ENCODE measurements at regions not wholly inside any gene's neighbourhood (a gene's known extent, or its start where the extent isn't known, plus 50 kb on each side); places are given as distances from the start of the nearest gene placed in this dataset.

DNA sequence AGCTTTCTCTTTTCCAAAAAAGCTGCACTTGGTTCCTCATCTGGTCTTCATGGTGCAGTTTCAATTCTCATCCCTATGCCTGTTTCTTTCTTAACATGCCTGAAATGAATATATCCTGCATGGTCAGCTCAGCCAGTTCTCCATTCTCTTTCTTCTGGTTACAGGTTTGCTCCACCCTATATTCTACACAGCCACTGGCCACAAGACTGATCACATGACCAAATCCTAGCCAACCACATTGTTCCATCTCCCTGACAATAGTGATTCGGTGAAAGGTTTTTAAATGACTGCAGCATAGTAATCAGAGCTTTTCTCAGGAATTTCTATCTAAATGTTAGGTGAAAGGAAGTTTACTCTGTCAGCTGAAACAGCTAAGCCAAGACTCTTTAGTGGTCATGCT is 891.4 kb downstream of the METTL15 start:
- Histone ChIP-seq H3K9me3 (replicated peaks) (no peaks in the 10 kb centered on the region), H3K27me3 (ENCODE audit: low read depth) (no peaks in the 10 kb centered on the region), H3K4me1 (no peaks in the 10 kb centered on the region), H3K27ac (replicated peaks) (no peak overlapping the region), H3K4me3 (no peak overlapping the region), H3K36me3 (no peaks in the 10 kb centered on the region)
- TF ChIP-seq, protein P1, sequence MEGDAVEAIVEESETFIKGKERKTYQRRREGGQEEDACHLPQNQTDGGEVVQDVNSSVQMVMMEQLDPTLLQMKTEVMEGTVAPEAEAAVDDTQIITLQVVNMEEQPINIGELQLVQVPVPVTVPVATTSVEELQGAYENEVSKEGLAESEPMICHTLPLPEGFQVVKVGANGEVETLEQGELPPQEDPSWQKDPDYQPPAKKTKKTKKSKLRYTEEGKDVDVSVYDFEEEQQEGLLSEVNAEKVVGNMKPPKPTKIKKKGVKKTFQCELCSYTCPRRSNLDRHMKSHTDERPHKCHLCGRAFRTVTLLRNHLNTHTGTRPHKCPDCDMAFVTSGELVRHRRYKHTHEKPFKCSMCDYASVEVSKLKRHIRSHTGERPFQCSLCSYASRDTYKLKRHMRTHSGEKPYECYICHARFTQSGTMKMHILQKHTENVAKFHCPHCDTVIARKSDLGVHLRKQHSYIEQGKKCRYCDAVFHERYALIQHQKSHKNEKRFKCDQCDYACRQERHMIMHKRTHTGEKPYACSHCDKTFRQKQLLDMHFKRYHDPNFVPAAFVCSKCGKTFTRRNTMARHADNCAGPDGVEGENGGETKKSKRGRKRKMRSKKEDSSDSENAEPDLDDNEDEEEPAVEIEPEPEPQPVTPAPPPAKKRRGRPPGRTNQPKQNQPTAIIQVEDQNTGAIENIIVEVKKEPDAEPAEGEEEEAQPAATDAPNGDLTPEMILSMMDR (IDR thresholded peaks at IDR 0.05; ENCODE audit: borderline replicate concordance) = no peak
- no peak for DNase-seq
- intact Hi-C loops (cut with micrococcal nuclease) = no loop called here

DNA sequence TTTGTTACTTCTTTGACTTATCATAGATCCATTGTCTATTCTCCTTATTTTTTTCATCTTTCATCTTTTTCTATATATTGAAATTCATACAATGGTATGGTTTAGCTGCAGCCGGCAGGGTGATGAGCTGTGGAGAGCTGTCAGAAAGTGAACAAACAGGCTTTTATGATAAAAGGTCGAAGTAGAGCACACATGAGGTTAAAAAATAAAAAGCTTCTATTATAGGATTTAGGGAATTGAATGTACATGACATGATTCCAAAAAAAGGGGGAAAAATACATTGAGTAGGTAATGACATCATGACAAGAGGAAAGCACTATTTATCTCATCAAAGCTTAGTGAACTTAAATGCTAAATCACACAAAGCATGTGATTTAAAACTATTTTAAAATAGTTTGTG is 884.8 kb downstream of the METTL15 start:
- Histone ChIP-seq H3K27me3 (ENCODE audit: low read depth) (no peaks in the 10 kb centered on the region), H3K4me3 (no peak overlapping the region), H3K4me1 (no peaks in the 10 kb centered on the region), H3K9me3 (replicated peaks) (no peaks in the 10 kb centered on the region), H3K27ac (replicated peaks) (no peak overlapping the region), H3K36me3 (no peaks in the 10 kb centered on the region)
- intact Hi-C loops (cut with micrococcal nuclease) = no loop called here
- no peak for DNase-seq
- TF ChIP-seq, protein P1 (IDR thresholded peaks at IDR 0.05; ENCODE audit: borderline replicate concordance) = no peak

DNA sequence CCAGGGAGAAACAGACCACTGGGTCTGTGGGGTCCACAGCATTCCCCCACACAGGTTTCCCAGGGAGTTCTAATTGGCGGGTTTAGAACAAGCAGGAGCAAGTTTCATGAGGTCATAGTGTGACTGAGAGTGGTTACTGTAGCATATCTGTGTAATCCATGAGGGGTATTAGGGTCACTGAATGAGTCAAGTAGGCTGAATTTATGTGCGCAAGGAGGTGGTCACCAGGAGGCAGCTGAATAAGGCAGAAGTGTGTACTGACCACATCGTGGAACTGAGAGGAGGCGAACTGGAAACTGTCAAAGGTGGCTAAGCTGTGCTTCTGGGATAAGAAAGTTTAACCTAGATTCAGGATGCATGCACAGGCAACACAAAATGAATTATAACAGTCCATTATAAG is 876.0 kb downstream of the METTL15 start:
- H3K9me3 ChIP-seq (replicated peaks) = no peaks in the 10 kb centered on the region
- intact Hi-C loops (cut with micrococcal nuclease) = no loop called here
- no peak for DNase-seq
- H3K36me3 ChIP-seq = no peaks in the 10 kb centered on the region
- no peaks in the 10 kb centered on the region for H3K4me1 ChIP-seq
- H3K27ac ChIP-seq (replicated peaks) = no peak overlapping the region
- H3K27me3 ChIP-seq (ENCODE audit: low read depth) = no peaks in the 10 kb centered on the region
- TF ChIP-seq, protein P1 (IDR thresholded peaks at IDR 0.05; ENCODE audit: borderline replicate concordance) = no peak
- no peak overlapping the region for H3K4me3 ChIP-seq

DNA sequence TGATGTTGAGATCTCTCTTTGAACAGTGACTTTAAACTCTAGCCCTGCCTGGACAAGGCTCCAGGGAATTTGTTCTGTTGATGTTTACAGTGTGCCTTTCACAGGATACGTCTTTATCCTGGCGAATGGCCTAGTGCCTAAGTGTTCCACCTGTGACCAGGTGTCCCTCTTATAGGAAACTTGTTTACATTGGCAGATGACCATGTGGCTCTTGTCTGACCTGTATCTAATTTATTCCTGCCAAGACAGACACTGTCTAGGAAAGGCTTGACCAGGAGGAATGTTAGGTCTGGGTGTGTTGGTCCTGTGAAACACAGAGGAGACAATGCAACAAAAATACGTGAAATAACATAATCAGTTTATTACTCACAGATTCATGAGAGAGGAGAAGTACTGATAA is 875.6 kb downstream of the METTL15 start:
- Histone ChIP-seq H3K27me3 (ENCODE audit: low read depth) (no peaks in the 10 kb centered on the region), H3K36me3 (no peaks in the 10 kb centered on the region), H3K9me3 (replicated peaks) (no peaks in the 10 kb centered on the region), H3K4me3 (no peak overlapping the region), H3K4me1 (no peaks in the 10 kb centered on the region), H3K27ac (replicated peaks) (no peak overlapping the region)
- TF ChIP-seq, protein P1 (IDR thresholded peaks at IDR 0.05; ENCODE audit: borderline replicate concordance) = no peak
- DNase-seq = no peak
- intact Hi-C loops (cut with micrococcal nuclease) = no loop called here

DNA sequence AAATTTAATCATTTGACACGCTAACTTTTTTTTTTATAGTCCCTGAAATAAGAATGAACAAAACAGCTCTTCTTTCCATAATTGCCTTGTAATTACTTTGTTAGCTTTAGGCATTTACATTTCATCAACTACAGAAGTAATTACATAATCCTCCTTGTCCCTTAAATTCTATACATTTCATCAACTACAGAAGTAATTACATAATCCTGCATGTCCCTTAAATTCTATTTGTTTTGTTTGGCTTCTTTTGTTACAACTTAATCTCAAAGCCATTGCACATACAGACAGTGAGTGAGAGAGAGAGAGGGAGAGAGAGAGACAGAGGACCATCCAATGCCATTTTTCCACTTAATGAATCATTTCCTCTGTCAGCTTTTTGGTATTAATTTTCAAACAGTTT is 873.2 kb downstream of the METTL15 start:
- no peak overlapping the region for H3K4me3 ChIP-seq
- intact Hi-C loops (cut with micrococcal nuclease) = no loop called here
- no peak overlapping the region for H3K27ac ChIP-seq (replicated peaks)
- no peaks in the 10 kb centered on the region for H3K4me1 ChIP-seq
- no peaks in the 10 kb centered on the region for H3K9me3 ChIP-seq (replicated peaks)
- TF ChIP-seq, protein P1 (IDR thresholded peaks at IDR 0.05; ENCODE audit: borderline replicate concordance) = no peak
- no peak for DNase-seq
- H3K36me3 ChIP-seq = no peaks in the 10 kb centered on the region
- no peaks in the 10 kb centered on the region for H3K27me3 ChIP-seq (ENCODE audit: low read depth)

DNA sequence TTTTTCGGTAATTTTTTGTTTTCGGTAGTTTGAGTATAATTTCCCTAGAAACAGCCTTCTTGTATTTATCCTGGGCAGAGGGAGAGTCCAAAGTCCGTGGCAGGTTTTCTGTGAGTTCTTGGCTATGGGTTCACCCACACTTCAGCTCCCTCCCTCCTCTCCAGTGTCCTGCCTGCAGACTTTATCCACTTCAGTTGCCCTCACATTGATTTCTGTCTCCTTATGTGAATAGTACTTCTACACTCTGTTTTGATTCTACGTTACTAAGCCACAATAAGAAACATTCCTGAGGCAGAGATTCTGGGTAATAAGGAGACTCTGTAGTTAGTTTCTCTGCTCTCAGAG is 868.6 kb downstream of the METTL15 start:
- Histone ChIP-seq H3K36me3 (no peaks in the 10 kb centered on the region), H3K27ac (replicated peaks) (no peak overlapping the region), H3K9me3 (replicated peaks) (no peaks in the 10 kb centered on the region), H3K4me1 (no peaks in the 10 kb centered on the region), H3K27me3 (ENCODE audit: low read depth) (no peaks in the 10 kb centered on the region), H3K4me3 (no peak overlapping the region)
- TF ChIP-seq, protein P1 (IDR thresholded peaks at IDR 0.05; ENCODE audit: borderline replicate concordance) = no peak
- DNase-seq = no peak
- intact Hi-C loops (cut with micrococcal nuclease) = no loop called here

All from left ventricle myocardium inferior (tissue), 1 donor.